VCaP (cell line): ENCODE measurements at regions not wholly inside any gene's neighbourhood (a gene's known extent, or its start where the extent isn't known, plus 50 kb on each side); places are given as distances from the start of the nearest gene placed in this dataset.

Experiments used
- H3K27ac ChIP-seq: fragments of 450-650 bp; 2 replicates; pipeline ENCODE4 v1.5.1; 2017
- TF ChIP-seq, protein P1 (sequence below): fragments of 450-650 bp; conservative IDR thresholded peaks from 2 replicates; pipeline ENCODE4 v1.5.1; 2017; ENCODE audit warnings: mild to moderate bottlenecking, moderate library complexity

DNA sequence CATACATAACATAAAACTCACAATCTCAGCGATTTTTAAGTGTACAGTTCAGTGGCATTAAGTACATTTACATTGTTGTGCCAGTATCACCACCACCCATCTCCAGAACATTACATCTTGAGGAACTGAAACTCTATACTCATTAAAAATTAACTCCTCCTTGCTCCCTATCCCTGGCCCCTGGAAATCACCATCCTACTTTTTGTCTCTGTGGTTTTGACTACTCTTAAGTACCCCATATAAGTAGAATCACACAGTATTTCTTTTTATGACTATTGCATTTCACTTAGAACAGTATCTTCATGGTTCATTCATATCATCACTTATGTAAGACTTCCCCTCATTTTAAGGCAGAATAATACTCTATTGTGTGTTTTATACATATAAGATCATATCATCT, 1108.1 kb downstream of the GRIK2 start:
- no peak overlapping the region for H3K27ac ChIP-seq
- TF ChIP-seq, protein P1, sequence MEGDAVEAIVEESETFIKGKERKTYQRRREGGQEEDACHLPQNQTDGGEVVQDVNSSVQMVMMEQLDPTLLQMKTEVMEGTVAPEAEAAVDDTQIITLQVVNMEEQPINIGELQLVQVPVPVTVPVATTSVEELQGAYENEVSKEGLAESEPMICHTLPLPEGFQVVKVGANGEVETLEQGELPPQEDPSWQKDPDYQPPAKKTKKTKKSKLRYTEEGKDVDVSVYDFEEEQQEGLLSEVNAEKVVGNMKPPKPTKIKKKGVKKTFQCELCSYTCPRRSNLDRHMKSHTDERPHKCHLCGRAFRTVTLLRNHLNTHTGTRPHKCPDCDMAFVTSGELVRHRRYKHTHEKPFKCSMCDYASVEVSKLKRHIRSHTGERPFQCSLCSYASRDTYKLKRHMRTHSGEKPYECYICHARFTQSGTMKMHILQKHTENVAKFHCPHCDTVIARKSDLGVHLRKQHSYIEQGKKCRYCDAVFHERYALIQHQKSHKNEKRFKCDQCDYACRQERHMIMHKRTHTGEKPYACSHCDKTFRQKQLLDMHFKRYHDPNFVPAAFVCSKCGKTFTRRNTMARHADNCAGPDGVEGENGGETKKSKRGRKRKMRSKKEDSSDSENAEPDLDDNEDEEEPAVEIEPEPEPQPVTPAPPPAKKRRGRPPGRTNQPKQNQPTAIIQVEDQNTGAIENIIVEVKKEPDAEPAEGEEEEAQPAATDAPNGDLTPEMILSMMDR = no peak

DNA sequence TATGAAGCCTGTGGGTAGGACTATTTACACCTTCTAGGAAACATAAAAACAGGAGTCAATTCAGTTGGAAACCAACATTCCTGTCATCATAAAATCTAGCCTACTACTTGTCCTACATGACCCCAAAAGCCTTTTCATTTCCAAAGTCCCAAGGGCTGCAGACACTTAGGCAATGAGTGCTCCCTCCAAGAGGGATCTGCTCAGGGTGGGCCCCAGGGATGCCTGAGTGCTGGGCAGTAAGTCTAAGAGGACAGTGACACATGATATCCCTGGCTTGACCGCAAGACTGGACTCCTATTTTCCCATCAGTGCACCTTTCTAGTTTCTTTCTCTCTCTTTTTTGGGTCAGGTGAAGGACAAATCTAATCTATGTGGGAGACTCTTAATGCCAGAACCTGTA, 1101.3 kb downstream of the GRIK2 start:
- TF ChIP-seq, protein P1 = no peak

DNA sequence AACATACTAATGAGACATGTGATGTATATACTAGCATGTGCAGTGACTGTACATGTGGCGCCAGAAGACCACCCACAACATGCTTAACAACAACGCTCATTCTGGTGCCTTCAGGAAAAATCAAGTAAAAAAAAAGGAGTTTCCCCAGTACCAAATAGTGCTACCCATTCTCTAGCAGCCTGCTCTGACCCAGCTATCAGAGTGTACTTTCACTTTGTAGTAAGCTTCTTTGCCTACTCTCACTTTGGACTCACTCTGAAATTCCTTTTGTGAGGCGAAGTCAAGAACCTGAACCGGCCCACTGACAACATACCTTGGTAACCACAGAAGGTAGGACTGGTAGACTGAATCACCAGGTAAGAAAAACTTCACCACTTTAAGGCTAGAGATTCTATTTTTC, 1100.0 kb downstream of the GRIK2 start:
- H3K27ac ChIP-seq = no peak overlapping the region
- TF ChIP-seq, protein P1 = no peak

More for the DNA sequence above, 1101.3 kb downstream of the GRIK2 start:
- H3K27ac ChIP-seq = no peak overlapping the region

DNA sequence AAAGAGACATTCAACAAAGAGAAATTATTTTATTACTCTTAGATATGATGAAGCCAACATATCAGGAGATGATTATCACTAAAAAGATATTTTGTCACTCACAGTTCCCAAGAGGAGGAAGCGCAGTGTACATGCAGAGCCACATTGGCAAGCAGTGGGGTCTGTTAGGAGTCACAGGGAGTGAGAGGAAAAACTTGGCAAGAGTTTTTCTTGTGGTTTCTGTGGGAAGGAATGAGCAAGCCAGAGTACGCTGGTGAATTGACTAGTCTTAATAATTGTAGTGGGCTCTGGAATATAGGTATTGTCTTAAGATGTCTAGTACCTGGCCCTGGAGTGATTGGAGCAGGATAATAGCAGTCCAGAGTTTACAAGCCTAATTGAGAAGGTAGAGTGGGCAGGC, 1095.2 kb downstream of the GRIK2 start:
- TF ChIP-seq, protein P1 = no peak

DNA sequence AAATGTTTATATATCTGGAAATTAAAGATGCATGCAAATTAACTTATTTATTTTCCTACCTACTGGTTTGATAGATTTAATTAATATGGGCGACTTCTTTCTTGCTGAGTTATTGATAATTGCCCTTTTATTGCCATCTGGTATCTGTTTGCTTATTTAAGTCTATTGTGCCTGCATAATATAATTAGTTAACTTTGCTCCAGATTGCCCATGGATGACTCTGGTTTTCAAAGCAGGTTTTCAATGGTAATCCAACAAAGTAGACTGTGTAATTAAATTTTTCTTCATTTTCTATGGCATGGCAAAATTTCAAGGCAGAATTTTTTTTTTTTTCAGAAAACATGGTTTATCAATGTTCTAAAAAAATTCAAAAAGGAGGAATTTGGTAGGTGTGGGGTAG, 1092.0 kb downstream of the GRIK2 start:
- TF ChIP-seq, protein P1 = no peak
- no peak overlapping the region for H3K27ac ChIP-seq

More for the DNA sequence above, 1095.2 kb downstream of the GRIK2 start:
- no peak overlapping the region for H3K27ac ChIP-seq

DNA sequence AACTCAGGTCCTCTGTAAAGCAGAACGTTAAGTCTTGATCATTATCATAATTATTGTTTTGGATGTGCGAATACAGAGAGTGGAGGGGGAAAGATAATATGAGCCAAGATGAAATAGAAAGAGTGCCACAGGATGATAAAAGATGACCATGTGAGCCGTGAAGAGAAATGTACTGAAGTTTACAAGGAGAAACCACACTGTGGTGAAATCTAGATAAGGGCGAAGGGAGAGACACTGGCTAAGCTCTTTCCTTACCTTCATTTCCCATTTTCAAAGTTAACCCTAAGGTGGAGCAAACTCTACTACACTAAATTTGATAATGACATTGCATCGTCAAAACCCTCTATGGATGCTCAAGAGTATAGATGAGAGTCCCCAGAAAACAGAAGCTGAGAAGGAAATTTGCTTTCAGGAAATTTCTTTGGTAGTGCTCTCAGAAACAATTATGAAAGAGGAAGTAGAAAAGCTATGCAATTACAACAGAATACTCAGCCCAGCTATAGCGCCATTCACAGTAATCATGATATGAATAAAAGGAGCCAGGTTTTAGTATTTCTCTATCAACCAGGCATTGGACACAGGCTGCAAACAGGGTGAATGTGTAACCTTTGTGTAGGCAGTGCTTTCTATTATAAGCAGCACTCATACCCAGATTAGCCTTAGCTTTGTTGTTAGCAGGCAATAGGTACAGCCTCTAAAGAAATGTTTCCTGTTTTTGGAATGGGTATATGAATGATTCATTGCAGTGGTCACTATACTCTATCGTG, 1080.7 kb downstream of the GRIK2 start:
- H3K27ac ChIP-seq = no peak overlapping the region
- TF ChIP-seq, protein P1 = no peak

DNA sequence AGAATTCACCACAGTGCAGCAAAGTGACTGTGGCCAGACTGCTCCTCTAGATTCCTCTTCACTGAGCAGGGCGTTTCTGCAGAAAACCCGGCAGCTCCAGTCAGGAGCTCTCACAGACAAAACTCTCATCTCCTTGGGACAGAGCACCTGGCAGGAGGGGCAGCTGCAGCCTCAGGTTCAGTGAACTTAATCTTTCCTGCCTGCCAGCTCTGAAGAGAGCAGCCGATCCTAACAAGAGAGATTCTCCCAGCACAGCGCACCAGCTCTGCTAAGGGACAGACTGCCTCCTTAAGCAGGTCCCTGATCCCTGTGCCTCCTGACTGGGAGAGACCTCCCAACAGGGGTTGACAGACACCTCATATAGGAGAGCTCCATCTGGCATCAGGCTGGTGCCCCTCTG, 1065.5 kb downstream of the GRIK2 start:
- no peak overlapping the region for H3K27ac ChIP-seq
- TF ChIP-seq, protein P1 = no peak
